ENCODE measurements at regions not wholly inside any gene's neighbourhood (a gene's known extent, or its start where the extent isn't known, plus 50 kb on each side); places are given as distances from the start of the nearest gene placed in this dataset.

DNA sequence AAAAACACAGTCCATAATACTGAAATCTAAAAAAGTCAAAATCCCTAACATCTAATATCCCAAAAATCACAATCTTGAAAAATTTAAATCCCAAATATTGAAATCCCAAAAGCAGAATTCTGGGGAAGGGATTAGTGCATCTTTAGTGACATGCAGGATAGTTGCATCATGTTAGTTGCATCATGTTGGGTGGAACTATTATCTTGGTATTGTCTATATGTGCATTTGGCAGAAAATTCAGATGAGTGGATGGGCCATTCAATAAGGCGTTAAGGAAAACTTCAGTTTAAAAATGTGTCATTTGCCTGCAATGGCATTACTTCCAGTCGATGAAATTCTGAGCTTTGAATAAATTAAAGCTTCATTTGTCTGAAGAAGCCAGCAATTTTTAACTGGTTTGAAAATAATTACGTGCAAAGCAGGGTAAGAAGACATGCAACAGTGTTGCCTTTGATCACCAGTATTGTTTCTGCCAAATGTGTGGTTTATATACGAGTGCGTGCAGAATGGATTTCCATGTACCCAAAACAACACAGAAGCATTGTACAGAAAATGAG, 221.4 kb upstream of the NFE2L3 start:
- DNase-seq, result no peak

DNA sequence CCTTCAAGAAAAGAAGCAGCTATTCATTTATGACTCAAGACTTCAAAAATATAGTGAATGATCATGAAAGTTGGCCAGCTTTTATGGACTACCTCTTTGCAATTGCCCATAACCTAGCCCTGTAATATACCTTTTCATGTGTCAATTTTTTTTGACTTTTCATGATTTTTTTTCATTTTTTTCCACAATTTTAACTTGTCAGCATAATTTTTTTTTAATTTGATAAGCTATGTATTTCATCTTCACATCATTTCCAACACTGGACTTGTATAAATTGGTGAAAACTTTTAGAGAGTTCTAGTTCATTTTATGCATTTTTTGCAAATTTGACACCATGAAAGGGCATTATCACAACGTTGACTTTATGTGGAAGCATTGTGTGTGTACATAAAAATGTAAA, 220.8 kb upstream of the NFE2L3 start:
- DNase-seq, result no peak

DNA sequence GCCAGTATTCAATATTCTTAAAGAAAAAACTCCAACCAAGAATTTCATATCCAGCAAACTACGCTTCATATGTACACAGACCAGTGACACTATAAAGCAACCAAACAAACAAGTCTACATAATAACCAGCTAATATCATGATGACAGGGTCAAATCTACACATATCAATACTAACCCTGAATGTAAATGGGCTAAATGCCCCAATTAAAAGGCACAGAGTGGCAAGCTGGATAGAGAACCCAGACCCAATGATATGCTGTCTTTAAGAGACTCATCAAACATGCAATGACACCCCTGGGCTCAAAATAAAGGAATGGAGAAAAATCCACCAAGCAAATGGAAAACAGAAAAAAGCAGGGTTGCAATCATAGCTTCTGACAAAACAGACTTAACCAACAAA, 218.1 kb upstream of the NFE2L3 start:
- DNase-seq, result no peak

DNA sequence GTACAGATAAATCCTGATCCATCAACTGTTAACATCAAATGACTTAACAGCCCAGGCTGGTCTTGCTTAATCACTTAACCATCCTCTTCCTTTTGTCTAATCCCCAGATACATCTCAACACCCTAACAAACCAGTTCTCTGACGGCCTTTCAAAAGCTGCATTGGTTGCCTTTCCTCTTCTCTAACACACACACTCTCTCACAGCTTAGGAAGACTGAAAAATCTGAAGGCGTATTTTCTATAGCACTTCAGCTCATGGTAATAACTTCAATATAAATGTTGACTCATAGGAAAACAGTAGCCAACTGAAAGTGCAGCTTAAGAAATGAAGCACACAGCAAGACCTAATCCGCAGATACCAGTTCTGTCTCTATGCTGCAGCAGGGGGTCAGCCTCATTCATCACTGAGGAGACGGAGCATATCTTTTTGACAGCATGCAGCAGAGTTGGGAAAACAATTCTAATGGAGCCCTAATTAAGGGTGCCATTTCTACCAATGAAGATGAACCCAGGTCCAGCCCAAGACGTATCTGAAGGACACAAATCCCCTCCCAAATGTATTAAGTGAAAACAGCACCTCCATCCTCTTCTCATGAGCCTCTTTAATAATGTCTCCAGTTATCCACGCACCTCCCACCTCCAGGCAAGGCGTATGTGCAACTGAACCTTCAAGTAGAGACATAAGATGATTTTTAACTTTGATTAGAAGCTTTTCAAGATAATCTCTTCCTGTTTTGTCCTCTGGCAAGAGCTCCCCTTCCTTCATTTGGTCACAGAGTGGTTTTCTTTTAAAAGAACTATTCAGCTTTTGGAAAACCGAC, 211.7 kb upstream of the NFE2L3 start:
- no peak for DNase-seq

DNA sequence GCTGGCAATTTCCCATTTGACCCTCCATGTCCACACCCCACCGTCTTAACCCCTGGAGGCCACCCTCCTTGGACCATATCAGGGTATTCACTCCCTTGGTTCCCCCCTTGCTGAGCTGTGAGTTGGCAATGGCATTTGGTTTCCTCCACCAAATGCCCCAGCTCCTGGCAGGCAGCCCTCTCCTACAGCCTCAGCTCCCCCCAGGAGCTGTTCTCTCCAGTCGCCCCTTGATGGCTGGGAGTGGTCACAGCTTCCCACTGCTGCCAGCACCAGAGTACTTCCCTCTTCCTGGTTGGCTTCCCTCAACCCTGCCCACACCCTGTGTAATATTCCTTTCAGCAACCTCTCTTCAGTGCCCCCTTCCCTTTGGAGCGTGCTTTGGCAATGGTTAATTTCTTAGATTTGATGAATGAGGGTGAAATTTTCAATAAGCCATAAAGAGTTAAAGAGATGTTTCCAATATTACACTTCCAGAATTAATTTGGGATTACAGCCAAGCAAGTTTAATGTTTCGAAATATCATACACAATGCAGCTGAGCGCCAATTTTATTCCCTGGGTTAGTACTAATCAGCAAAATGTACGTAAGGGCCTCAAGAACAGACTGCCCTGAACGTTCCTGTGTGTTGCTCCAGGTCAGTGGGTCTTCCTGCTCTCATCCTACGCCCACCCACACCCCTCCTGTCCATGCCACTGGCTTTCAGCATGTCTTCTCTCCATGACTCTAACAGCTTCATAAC, 207.1 kb upstream of the NFE2L3 start:
- DNase-seq, result no peak

DNA sequence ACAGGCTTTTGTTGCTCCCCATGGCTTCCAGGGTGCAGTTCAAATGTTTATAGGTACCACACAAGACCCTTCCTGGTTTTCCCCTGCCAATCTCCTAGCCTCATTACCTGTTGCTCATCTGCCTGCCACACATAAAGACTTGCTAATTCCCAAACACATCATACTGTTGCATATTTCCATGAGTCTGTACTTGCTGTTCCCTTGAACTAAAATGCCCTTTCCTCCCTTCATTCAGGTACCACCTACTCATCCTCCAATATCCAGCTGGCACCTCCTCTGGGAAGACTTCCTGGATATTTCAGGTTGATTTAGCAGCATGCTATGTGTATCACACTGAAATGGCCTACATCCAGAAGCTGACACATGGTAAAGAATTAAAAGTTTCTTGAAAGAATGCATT, 206.4 kb upstream of the NFE2L3 start:
- DNase-seq, result no peak

DNA sequence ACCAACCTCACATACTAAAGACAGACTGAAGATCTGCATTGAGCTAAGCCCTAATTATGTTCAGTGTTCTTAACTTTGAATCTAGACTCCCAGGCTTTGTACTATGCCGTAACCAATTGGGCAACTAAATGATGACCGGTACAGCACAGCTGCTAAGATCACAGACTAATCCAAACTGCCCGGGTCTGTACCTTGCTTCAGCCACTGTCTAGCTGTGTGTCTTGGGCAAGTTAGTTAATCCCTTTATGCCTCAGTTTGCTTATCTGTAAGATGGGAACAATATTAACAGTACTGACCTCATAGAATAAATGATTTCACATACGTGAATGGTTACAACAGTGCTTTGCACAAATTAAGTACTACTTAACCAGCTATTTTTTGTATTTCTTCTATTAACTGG, 205.8 kb upstream of the NFE2L3 start:
- no peak for DNase-seq

DNA sequence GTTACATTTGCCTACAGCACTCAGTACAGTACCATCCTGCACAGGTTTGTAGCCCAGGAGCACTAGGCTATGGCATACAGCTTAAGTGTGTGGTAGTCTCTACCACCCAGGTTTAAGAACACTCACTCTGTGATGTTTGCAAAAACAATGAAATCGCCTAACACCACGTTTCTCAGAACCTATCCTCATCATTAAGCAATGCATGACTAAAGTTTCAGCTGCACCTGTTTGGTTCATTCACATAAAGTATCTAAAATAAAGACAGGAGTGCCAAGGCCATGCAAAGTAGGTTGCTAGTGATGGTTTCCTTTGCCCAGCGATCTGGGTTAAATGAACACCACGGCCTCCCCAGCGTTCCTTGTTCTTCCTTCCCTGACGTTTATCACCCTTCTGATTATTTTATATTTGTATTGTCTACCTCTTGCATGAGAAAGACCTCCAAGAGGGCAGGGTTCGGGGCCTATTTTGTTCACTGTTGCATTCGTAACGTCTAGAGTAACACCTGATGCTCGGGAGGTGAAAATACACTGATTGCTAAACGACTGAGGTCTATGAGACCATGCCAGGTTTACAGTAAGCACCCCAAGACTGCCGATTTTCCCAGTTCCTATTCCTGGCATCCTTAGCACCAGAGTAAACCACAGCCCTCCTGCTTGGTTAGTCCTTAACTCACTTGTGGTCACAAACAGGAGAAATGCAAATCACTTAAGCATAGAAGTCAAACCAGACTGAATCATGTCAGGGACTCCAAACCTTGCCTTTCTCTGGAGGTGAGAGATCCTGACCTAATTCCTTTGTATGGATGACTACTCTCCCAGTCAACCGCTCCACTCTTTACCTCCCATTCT, 204.1 kb upstream of the NFE2L3 start:
- DNase-seq, result no peak

DNA sequence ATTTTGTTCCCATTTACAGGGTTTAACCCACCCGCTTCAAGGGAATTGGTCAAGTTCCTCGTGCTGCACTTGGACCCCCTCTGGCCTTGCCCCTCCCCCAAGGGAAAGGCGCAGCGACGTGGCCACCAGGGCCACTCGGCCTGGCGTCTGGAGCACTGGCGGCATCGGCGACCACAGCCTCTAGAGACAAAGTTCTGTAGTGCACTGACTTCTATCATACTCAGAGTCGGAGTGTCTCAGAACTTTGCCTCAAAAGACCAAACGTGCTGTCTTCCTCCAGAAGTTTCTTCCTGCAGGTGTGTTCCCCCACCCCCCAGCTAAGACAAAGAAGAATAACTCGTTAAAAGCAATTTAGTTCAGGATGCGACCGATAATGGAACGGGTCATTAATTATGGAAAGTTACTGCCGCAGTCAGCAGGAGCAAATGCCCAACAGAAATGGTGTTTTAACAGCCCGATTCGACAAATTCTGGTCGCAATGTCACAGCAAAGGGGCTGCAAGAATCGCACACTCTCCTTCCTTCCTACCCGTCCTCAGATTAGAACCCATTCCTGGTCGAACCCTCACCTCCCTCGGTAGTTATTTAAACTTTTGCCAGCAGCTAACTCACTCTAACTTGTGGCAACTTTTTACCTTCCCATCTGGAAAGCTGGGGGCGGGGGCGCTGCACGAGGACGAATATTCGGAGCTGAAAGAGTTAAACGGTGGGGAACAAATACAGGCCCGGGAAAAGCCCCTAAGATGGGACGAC, 202.1 kb upstream of the NFE2L3 start:
- no peak for DNase-seq

DNA sequence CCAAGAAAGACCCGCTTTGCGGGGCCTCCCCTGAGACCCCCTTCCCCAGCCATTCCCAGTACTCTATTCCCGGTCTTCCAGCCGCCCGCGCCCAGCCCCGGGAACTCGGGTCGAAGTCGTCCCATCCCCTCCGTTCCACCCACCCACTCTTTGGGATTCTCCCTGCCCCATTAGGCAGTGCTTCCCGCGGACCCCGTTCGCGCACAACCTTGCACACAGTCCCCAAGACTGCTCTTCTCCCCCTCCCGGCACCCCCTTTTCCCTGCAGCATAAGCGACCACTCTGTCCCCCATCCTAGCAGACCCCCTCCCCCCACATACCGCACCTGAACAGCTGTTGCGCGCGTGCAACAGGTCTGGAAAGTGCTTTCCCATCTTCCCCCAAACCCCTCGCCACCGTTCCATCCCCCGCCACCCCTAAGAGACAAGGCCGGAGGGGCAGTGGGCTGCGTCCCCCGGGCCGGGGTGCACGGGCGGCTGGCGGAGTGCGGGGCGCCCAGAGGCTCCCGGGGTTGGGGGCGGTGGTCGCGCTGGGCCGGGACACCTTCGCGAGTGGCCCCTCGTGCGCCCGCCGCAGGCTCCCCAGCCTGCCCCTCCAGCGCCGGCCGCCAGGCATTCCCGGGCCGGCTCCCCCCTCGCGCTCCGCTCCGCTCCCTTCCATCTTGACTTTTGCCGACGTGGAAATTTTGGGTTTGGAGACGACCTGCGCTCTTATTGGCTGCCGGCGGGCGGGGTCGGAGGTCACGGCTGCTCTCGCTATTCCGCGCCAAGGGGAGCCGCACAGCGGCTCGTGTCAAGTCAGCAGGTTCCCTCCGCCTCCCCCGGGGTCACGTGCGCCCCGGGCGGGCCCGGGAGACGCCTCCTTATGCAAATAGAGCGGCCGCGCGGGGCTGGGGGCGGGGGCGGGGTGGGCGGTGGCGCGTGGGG, 201.2 kb upstream of the NFE2L3 start:
- peak; percentile 83 for DNase-seq

DNA sequence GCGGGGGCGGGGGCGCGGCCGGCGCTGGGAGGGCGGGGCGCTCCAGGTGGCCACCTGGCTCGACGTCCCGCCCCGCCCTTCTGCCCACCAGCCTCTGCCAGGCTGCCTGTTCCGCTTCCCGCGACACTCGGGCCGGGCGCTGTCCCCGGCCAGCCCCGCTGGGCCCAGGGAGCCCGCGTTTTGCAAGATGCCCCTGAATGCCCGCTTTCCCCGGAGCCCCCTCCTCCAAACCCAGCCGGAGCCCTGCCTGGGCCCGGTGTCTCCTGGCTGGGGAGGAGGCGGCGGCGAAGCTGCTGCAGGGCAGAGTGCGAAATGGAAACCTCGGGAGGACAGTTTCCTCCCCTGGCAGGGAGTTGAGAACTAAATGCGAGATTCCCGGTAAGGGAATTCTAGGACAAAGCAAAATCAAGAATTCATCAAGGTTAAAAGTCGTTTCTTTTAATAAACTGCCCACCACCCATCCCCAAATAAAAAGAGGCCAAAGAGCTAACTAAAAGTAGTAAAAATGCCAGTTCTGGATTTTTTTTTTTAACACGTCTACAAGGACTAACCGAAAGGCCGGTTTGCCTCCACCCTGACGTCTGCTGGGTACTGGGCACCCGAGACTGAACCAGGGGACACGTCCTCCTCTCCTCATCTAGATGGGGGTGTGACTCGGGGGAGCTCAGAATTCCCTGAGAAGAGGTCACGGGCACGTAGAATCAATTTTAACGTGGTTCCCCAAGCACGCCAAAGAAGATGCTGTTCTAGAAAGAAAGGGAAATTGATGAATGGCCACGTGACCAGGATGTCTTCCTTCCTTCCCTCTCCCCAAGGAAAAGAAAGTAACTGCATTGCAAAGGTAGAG, 200.4 kb upstream of the NFE2L3 start:
- no peak for DNase-seq

DNA sequence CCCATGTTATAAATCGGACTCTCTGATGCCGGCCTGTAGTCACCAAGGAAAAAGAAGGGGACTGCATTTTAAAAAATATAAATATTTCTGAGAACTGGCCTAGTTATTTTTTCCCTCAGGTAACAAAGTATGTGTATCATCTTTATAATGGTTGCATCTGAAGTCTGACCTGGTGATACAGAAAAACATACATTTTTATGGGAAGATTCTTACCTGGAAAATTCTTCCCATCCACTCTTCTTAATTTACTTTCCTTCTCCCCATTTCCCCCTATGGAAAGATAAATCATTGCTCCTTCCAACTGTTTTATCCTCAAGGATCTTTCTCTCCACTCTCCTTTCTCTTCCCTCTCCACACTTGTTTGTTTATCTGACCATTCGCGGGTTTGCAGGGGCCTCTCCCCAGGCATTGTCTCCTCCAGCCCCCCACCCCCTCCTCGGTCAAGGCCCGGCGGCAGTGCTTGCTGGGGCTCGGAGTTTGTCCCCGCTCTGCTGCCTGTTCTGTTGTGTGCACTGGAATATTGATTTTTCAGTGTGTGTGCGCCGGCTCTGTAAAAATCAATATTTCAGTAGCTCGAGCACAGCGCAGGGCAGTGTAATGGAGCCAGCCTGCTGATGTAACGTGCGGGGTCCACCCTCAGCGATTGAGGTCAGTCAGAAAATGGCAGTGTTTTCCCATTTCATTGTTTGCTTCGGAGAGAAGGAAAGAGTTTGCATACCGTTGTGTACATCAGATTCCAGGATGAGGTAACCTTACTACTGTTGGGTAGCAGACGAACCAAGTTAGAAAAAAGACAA, 199.5 kb upstream of the NFE2L3 start:
- no peak for DNase-seq

DNA sequence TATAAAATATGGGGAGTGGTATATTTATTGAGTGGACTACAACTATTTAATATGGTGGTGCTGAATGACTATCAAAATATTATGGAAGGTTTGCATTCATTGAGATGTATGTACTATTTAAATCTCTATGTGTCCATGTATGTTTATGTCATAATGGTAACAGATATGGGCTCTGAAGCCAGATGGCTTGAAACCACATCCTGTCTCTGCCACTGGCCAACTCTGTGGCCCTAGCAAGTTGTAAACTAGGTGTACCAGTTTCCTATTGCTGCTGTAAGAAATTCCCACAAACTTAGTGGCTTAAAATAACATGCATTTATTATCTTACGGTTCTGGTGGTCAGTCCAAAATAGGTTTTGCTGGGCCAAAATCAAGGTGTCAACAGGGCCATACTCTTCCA, 198.1 kb upstream of the NFE2L3 start:
- no peak for DNase-seq

DNA sequence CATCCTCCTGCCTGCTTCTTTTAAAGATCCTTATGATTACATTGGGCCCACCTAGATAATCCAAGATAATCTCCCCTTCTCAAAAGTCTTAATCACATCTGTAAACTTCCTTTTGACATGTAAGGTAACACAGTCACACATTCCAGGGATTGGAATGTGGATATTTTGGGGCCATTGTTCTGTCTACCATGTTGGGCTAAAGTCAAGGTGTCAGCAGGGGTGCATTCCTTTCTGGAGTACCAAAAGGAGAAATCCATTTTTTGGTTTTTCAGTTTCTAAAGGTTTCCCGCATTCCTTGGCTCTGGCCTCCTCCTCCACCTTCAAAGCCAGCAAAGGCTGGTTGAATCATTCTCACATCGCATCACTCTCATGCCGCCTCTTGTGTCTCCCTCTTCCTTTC, 197.6 kb upstream of the NFE2L3 start:
- DNase-seq, result no peak

DNA sequence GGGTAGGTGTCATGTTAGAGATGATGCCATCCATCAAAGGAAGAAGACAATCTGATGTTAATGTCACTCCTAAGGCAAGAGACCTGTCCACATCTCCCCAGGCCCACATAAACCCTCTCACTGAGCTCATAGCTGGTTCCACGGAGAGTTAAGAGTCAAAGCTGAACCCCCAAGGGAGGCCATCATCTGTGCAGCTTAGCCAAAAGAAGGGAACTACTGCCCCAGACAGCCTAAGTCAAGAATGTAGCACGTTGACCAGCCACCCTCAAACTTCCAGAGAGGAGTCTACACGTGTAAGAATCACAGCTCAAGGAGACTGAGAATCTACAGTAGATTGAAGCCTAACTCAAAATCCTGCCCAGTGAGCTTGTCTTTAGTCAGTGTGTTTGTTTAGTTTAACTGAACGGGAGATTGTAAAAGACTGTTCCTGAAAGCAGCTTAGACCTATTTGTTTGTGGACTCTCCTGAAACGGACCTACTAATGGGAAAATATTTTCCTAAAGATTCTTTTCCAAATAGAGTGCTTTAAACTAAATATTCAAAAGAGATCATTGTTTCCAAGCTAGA, 192.7 kb upstream of the NFE2L3 start:
- DNase-seq, result no peak

DNA sequence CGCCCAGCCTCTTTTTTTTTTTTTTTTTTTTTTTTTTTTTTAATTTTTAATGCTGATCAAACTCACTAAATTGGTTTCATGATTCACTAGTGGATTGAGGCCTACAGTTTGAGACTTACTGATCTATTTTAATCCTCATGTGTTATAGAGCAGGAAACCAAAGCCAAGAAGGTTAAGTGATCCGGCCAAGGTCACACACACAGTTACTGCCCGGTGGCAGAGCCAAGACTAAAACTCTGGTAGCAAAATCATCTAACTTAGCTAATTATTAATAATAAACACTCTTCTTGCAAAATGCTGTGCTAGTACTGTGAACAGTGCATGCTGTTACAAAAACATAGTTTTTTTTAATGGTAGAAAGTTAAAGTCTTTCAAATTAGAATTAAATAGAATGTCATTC, 188.3 kb upstream of the NFE2L3 start:
- DNase-seq, result no peak

DNA sequence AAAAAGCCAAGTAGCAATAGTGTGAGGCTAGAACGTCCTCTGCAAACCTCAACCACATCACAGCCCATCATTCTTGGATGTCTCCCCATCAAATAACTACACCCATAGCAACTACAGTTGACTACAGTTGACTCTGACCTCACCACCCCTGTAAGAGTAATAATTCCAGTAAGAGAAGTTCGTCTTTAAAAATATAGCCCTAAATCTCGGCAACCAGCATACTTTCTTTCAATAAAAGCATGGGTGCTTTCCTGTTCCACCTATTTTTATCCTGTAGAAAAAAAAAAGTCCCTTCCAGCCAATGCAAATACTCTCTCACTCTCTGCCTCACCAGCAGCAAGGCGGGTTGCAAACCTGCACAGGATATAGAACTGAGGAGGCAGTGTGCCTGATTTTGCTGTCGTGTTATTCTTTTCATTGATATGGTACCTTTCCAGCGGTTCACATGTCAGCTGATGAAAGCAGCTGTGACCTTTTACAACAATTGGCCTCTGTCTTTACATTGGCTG, 187.5 kb upstream of the NFE2L3 start:
- DNase-seq, result no peak

DNA sequence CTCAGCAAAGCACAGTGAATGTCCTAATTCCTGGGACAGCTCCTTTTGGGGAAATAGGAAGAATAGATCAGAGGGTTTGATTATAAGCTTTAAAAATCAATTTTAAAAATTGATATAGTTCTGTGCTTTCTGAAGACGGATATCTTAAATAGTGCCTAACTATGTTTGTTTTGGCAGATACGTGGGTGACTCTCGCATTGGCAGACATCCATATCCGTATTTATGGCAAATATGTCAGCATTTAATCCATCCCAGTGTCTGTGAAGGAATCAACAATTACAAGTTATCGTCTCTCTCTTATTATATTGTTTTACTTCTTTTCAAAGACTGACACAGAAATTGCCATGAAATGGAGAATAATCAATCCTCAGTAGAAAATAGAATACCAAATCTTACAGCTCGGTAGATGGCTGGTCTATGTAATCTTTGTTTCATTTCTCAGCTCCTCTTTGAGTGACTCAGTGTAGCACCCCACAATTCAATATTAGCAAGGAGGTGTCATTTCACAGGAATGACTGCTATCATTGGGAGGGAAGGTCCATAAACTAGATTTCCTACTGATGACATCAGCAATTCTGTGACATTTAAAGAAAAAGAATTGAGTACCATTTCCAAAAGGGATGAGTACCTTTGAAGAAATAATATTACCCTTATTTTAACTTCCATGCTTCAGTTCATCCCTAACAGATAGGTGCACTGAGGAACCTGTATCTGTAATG, 186.4 kb upstream of the NFE2L3 start:
- no peak for DNase-seq
